ENCODE measurements at regions not wholly inside any gene's neighbourhood (a gene's known extent, or its start where the extent isn't known, plus 50 kb on each side); places are given as distances from the start of the nearest gene placed in this dataset.

DNA sequence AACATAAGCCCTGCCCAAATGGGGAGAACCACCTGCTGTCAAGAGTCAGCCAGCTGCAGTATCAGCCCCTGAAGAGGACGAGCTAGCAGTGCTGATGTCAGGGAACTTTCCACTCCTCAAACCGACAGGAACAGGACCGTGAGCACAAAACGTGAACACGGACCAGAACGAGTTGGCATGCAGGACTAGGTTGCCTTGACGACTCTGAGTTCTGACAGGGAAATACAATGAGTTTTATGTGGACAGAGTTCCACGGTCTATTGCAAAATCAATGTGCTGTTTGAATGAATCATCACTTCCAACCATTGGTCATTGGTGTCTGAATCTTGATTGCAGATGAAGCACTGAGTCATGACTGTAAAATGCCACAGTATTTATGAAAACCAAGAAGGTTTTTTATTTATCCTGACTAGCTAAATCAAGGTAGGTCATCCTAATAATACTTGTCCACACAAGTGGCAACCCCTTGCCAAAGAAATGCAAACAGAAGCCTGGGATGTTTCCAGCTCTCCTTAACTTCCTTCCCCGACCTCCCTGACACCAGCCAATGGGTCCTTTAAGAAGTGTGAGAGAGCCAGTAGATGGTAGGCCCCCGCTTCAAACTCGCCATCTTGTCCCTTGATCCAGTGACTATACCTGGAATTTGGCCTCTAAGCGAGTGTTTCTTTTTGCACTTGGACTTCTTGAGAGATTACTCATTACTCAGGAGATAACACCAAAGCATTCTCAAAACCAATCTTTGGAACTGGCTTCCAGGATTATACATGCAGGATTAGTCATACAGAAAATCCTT, 119.6 kb downstream of the ASB7 start:
- TF ChIP-seq, protein P1, sequence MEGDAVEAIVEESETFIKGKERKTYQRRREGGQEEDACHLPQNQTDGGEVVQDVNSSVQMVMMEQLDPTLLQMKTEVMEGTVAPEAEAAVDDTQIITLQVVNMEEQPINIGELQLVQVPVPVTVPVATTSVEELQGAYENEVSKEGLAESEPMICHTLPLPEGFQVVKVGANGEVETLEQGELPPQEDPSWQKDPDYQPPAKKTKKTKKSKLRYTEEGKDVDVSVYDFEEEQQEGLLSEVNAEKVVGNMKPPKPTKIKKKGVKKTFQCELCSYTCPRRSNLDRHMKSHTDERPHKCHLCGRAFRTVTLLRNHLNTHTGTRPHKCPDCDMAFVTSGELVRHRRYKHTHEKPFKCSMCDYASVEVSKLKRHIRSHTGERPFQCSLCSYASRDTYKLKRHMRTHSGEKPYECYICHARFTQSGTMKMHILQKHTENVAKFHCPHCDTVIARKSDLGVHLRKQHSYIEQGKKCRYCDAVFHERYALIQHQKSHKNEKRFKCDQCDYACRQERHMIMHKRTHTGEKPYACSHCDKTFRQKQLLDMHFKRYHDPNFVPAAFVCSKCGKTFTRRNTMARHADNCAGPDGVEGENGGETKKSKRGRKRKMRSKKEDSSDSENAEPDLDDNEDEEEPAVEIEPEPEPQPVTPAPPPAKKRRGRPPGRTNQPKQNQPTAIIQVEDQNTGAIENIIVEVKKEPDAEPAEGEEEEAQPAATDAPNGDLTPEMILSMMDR (IDR thresholded peaks at IDR 0.05; ENCODE audit: low read length, missing control alignments): no peak
- H3K4me3 ChIP-seq (replicated peaks; ENCODE audit: low read depth, low read length): no peak overlapping the region
- peak; percentile 100 for DNase-seq (ENCODE audit: low read depth)

DNA sequence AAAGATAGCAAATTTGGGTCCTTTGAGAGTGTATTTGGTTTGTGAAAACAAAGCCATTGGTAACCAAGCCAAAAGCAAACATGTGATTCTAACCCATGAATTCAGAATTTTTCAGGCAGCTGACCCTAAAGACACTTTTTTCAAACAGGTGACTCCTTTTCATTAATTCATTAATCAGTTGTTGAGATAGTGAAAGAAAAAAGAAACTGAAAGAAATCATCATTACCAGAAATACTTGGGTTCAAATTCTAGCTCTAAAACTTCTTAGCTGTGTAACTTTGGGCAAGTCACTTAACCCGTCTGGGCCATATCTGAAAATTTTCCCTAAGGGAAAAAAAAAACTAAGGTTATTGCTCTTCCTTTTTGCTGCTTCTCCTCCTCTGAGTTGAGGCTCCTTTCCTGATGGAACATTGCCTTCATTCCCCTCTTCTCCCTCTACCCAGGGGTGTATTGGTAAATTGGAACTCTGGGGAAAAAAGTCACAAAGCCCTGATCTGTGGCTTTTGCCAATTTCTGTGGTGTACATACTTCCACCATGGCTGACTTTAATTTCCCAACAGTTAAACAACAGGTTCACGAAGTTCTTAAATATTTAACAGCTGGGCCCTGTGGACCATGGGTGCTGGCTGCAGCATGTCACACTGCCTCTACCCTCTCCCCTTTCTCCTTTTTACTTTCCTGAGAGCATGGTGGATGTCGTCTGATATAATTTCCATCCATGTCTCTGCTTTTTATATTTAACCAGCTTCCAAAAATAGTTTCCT, 120.3 kb downstream of the ASB7 start:
- DNase-seq (ENCODE audit: low read depth): no peak
- H3K4me3 ChIP-seq (replicated peaks; ENCODE audit: low read depth, low read length): no peak overlapping the region
- TF ChIP-seq, protein P1 (IDR thresholded peaks at IDR 0.05; ENCODE audit: low read length, missing control alignments): no peak

DNA sequence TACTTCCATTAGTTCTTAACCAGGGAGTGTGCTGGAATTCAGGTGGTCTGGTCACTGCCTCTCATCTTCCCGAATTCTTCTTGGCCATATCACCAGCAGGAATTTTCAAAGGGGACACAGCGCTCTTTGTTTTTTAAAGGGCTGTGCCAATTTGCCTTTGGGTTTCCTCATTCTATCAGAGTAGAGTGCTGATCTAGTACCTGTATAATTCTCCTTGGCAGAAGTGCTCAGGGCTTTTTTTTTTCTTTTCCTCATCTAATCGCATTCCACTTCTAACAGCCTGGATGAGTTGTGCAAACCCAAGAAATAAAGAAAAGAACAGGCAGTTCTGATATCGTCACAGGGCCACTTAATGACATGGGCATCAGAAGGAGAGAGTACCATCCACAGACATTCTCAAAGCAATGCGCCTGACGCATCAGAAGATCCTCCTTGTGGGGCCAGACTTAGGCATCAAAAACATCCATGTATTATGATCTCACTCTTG, 121.0 kb downstream of the ASB7 start:
- no peak overlapping the region for H3K4me3 ChIP-seq (replicated peaks; ENCODE audit: low read depth, low read length)
- TF ChIP-seq, protein P1 (IDR thresholded peaks at IDR 0.05; ENCODE audit: low read length, missing control alignments): no peak
- no peak for DNase-seq (ENCODE audit: low read depth)

DNA sequence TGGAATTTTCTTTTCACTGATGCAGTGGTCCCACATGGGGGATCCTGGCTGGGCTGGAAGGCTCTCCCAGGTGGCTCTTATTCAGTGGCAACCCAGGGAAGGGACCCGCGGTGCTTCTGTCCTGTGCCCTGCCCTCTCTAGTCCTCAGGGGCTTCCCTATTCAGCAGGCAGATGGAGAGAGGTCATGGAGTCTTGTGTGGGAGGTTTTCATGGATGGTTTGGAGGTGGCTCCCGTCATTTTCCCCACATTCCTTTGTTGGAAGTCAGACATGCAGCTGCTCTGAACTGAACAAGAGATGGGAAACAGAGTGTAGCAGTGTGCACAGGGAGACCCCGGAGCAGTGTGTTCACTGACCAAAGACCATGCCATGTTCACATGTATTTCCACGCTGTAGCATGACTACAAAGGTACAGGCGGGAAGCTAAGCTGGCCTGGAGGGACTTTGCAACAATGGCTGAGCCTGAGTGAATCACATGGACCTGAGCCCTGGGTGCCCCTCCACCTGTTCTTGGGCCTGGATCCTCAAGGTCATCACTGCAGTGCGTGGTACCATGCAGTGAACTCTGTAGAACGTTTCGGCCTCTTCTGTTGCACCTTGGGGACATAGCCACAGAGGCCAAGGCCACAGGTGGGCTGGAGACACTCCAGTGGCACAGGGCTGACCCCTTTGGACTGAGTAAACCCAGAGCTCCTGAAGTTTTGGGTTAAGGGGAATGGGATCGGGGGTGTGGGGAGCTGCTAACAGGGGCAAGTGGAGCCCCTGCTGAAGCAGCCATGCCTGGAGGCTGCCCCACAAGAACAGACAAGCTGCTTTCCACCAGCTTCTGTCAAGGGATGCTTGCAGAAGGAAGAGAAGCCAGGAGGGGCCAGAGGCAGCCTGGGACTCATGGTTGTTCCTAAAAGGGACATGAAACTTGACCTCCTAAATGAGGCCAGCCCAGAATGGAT, 123.0 kb downstream of the ASB7 start:
- DNase-seq (ENCODE audit: low read depth): peak; percentile 89
- TF ChIP-seq, protein P1 (IDR thresholded peaks at IDR 0.05; ENCODE audit: low read length, missing control alignments): no peak
- no peak overlapping the region for H3K4me3 ChIP-seq (replicated peaks; ENCODE audit: low read depth, low read length)

- H3K4me3 ChIP-seq (replicated peaks; ENCODE audit: low read depth, low read length): no peak overlapping the region
- TF ChIP-seq, protein P1 (IDR thresholded peaks at IDR 0.05; ENCODE audit: low read length, missing control alignments): no peak
- no peak for DNase-seq (ENCODE audit: low read depth)
Observed at GRCh38 chr15:100726070-100726420, 123.7 kb downstream of the ASB7 start.

- peak; percentile 57 for DNase-seq (ENCODE audit: low read depth)
- H3K4me3 ChIP-seq (replicated peaks; ENCODE audit: low read depth, low read length): no peak overlapping the region
- TF ChIP-seq, protein P1 (IDR thresholded peaks at IDR 0.05; ENCODE audit: low read length, missing control alignments): no peak
Observed at GRCh38 chr15:100726421-100727190, 124.2 kb downstream of the ASB7 start.

All from fibroblast of pulmonary artery (primary cell).